Stimulated activated CD4-positive, alpha-beta T cell treated with anti-CD3 and anti-CD28 coated beads, Interleukin-15, amount 100 ng/mL, for 24 hours (primary cell): ENCODE measurements at regions not wholly inside any gene's neighbourhood (a gene's known extent, or its start where the extent isn't known, plus 50 kb on each side); places are given as distances from the start of the nearest gene placed in this dataset.
A peak's percentile ranks its signal among the peaks of the same experiment; 100 is the strongest.
"Not testable (repeated sequence)": the region's sequence is repeated elsewhere in the genome, so short reads cannot be mapped to it uniquely, and the experiment has no call there.

Experiments
- DNase-seq: peaks from one replicate; pipeline ENCODE4 v3.0.0-alpha.2; 2020

- no peak for DNase-seq
Observed at GRCh38 chr11:86749821-86750401, 50.4 kb upstream of the PRSS23 start.

- no peak for DNase-seq
Observed at GRCh38 chr11:86749376-86749775, 51.0 kb upstream of the PRSS23 start.

- no peak for DNase-seq
Observed at GRCh38 chr11:86748296-86748695, 52.0 kb upstream of the PRSS23 start.

GRCh38 chr11:86747801-86748200, 52.5 kb upstream of the PRSS23 start:
- DNase-seq: no peak

- DNase-seq: no peak
Observed at GRCh38 chr11:86746514-86746913, 53.8 kb upstream of the PRSS23 start.

- no peak for DNase-seq
Observed at GRCh38 chr11:86745571-86745970, 54.8 kb upstream of the PRSS23 start.

- DNase-seq: peak; percentile 74
Observed at GRCh38 chr11:86743223-86744118, 56.9 kb upstream of the PRSS23 start.

GRCh38 chr11:86741839-86742805, 58.2 kb upstream of the PRSS23 start:
- no peak for DNase-seq

- no peak for DNase-seq
Observed at GRCh38 chr11:86741484-86741835, 58.9 kb upstream of the PRSS23 start.

- peak; percentile 53 for DNase-seq
Observed at GRCh38 chr11:86740628-86741483, 59.5 kb upstream of the PRSS23 start.

- DNase-seq: no peak
Observed at GRCh38 chr11:86738568-86738967, 61.8 kb upstream of the PRSS23 start.

GRCh38 chr11:86737737-86738136, 62.6 kb upstream of the PRSS23 start:
- DNase-seq: no peak

- DNase-seq: no peak
Observed at GRCh38 chr11:86737230-86737629, 63.1 kb upstream of the PRSS23 start.

GRCh38 chr11:86736291-86737143, 63.8 kb upstream of the PRSS23 start:
- no peak for DNase-seq

GRCh38 chr11:86735451-86736290, 63.3 kb upstream of the ME3 start:
- DNase-seq: no peak

GRCh38 chr11:86732739-86733138, 60.3 kb upstream of the ME3 start:
- not testable (repeated sequence) for DNase-seq

- not testable (repeated sequence) for DNase-seq
Observed at GRCh38 chr11:86732286-86732685, 59.9 kb upstream of the ME3 start.

GRCh38 chr11:86729576-86729975, 57.2 kb upstream of the ME3 start:
- DNase-seq: not testable (repeated sequence)

- no peak for DNase-seq
Observed at GRCh38 chr11:86728562-86728961, 56.1 kb upstream of the ME3 start.

GRCh38 chr11:86726770-86727504, 54.5 kb upstream of the ME3 start:
- no peak for DNase-seq
